Dermis microvascular lymphatic vessel endothelial cell (primary cell): ENCODE measurements at regions not wholly inside any gene's neighbourhood (a gene's known extent, or its start where the extent isn't known, plus 50 kb on each side); places are given as distances from the start of the nearest gene placed in this dataset.

Experiments used
- DNase-seq, 2 donors: peaks; one replicate each; pipeline versions ENCODE4 v3.0.0 to v3.0.0-alpha.2; 2010; ENCODE audit warnings: low read depth in 2 of 2

DNA sequence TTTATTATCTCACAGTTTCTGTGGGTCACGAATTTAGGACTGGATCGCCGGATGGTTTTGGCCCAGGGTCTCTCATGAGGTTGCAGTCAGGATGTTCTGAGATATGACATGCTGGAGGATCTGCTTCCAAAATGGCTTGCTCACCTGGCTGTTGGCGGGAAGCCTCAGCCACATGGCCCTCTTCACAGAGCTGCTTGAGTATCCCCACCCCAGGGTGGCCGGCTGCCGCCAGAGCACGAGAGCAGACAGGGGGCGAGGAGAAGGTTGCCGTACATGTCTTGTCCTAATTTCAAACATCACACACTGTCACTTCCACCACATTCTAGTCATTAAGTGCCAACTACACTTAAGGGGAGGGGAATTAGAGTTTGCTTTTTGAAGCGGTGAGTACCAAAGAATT lies 365.8 kb downstream of the FGFR2 start:
- no peak for DNase-seq

- DNase-seq: no peak
Measured at GRCh38 chr10:121235692-121236091, 362.6 kb downstream of the FGFR2 start.

DNA sequence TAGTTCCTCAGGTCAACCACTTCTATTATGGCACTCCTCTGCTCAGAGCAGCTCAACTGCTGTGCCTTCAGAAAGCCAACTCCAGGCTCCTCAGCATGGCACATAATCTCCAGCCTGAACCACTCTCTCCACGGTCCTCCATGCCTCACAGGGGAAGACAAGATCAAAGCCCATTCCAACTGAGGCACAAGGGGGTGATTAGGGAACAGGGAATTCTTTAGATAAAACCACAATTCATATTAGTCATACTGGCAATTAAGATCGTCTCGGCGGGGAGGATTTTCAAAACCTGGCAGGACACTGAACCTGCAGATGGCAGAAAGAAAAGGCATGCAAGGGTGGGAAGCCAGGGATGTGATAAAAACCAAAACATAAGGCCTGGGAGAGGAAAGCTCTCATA lies 361.6 kb downstream of the FGFR2 start:
- DNase-seq: no peak

DNA sequence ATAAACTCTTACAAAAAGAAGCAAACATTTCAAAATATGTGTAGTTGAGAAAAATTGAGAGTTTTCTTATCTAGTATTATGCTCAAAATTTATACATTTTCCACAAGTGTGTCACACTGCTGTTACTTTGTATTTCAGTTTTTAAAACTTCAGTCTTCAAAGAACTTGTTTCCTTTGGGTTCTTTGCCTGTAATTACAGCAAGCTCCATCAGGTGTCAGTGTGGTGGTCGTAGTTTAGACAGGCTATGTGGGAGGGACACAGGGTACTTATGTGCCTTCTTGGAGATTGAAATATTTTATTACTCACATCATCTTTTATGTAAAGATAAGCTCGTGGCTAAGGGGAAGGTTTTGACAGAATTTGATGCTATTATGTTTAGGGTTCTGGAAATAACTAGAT lies 360.5 kb downstream of the FGFR2 start:
- no peak for DNase-seq

- no peak for DNase-seq
Measured at GRCh38 chr10:121240011-121240410, 358.2 kb downstream of the FGFR2 start.

DNA sequence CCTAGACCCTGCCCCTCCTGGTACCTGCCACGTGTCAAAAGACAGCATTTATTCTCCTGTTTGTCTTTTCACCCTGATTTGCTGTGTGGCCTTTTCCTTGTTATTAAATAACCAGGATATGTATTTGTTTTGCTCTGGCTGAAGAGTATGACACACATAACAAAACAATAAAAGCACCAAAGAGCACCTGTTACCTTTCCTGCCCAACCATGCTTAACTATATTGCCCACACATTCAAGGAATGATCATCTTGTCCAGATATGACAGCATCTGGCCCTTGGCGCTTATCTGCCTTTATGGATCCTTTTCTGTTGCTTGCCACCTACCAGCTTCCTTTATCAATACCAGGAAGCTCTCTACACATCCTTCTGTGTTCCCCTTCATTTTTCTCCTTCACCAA lies 357.7 kb downstream of the FGFR2 start:
- DNase-seq: no peak

DNA sequence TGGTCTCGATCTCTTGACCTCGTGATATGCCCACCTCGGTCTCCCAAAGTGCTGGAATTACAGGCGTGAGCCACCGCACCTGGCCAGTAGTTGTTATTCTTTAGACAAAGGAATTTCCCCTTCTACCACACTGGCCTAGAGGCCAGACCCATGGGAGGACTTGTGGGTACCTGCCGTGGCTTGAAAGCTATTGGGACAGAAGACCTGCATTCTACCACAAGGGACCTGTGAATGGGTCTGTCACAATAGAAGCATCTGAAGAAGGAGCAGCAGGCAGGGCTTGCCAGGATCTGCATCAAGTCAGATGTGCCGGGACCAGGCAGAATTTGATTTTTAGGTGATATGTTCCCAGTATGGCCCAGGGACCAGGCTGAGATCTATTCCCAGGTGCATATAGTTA lies 356.9 kb downstream of the FGFR2 start:
- no peak for DNase-seq

DNA sequence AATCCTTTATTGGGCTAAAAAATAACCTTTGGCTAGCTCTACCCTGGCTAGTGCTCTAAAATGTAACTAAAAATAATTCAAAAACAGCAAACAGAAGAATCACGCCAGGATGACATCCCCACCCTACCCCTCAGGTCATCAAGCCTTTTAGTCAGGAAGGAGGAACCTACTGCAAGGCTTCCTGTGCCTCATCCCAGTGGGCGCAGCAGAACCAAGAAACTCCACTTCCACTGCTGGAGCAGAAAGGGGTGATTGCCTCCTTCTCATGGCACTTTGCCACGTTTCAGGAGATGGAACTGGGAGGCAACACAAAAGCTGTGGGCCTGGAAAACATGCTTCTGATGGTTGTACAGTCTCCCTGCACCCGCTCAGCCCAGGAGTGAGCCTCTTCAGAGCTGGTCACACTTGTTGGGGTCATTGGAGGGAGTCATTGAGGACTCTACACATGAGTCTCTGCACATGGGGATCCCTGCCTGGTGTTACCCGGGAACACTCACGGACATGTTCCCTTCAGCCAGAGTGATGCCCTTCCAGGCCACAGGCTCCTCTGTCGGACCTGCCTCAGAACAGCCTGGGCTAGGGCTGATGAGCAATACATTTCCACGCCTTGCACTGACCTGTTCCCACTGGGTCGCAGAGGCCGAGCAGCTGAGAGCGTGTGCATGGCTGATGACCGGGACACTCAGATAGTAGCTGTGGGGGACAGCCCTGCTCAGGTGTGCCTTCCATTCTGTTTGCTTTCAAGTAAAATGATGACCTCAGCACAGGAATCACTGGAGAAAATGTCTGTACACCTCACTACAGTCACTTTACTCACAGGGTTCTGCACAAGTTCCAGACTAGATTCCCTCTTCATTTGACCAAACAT lies 355.3 kb downstream of the FGFR2 start:
- DNase-seq: no peak

DNA sequence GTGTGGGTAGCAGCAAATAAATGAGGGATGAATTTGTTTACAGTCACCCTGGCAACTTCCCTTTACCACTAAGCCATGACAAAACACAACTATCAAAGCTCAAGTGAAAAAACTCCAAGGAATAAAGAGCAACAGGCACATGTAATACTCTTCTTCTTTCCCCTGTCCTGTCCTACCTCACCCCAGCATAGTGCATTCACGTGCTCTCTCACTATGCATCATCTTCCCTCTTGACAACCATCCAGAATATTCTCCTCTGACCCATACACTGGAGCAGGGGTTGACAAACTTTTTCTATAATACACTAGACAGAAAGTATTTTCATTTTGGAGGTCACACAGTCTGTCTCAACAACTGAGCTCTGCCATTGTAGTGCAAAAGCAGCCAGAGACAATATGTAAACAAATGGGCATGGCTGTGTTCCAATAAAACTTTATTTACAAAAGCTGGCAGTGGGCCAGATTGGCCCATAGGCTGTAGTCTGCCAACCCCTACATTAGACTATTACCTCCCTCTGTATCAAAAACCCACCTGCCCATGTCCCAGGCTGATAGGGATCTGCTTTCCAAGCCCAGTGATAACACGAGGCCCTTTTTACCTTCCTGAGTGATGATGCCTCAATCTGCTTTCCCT lies 354.5 kb downstream of the FGFR2 start:
- DNase-seq: no peak

GRCh38 chr10:121244818-121245217 lies 353.4 kb downstream of the FGFR2 start:
- DNase-seq: no peak

DNA sequence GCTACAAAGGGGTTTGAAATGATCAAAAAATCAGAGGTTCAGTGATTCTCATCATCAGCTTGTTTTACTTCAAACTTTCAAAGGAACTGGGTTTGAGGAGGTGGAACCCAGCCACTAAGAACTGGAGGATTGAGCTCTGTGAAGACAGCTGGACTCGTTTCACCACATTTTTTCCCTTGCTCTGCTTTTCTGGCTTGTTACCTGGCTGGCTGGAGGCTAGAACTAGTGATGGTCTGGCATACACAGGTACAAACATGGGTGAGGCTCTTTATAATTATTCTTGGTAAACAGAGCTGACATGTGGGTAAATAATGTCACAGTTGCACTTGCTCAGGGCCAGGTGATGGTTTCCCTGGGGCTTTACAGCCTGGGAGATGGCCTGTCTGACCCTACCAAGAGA lies 352.5 kb downstream of the FGFR2 start:
- no peak for DNase-seq

DNA sequence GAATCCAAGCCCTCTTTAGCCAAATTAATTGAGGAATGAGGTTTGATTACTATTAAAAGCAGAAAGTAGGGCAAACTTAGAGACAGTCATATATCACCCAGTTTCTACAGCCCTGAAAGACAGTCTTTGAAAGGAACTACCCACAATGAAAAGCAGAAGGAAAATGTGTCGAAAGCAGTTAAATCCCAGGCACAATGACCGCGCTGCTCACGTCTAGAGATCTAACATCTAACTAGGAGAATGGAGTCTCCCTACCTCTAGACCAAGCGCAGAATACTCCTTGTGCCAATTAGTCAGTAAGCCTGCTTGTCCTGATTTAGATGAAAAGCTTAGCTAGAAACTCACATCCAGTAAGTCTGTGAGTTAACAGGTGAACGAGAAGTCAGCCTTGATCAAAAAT lies 350.0 kb downstream of the FGFR2 start:
- no peak for DNase-seq

DNA sequence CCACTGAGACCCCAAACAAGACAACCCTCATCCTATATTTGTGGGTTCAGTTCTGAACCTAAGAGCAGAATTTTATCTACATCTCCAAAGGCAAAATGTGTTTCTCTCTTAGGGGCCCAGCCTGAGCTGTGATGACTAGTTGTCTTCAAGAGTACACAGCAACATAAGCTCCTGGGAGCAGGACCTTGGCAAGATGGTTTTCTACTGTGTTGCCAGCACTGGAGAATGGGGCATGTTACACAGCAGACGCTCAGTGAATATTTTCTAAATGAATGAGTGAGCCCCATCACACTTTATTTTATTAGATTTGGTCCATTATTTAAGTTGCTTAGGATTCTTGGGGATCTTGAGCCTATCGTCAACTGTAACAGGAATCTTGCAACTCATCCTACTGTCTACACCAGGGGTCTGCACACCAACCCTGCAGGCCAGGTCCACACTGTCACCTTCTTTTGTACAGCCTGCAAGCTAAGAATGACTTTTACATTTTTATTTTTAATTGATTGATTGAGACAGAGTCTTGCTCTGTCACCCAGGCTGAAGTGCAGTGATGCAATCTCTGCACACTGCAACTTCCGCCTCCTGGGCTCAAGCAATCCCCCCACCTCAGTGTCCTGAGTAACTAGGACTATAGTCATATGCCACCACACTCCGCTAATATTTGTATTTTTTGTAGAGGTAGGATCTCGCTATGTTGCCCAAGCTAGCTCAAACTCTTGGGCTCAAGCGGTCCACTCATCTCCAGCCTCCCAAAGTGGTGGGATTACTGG lies 347.1 kb downstream of the FGFR2 start:
- no peak for DNase-seq

GRCh38 chr10:121252756-121253155 lies 345.5 kb downstream of the FGFR2 start:
- DNase-seq: no peak

GRCh38 chr10:121260377-121260776 lies 337.9 kb downstream of the FGFR2 start:
- no peak for DNase-seq

DNA sequence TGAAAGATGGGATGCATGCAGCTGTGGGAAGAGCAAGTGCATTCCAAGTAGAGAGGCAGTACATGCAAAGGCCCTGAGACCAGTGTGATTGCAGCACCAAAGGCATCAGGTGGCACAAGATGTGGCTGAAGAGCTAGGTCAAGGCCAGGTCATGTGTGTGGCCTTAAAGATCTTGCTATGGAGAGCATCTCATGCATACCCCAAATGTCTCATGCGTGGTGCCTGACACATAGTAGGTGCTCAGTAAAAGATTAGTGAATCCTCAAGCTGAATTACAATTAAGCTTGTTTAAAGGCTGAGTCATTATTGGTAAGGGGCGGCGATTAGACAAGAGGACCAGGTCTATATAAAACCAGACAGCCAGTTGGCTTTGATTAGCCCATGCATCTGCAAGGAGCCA lies 336.6 kb downstream of the FGFR2 start:
- DNase-seq: no peak

DNA sequence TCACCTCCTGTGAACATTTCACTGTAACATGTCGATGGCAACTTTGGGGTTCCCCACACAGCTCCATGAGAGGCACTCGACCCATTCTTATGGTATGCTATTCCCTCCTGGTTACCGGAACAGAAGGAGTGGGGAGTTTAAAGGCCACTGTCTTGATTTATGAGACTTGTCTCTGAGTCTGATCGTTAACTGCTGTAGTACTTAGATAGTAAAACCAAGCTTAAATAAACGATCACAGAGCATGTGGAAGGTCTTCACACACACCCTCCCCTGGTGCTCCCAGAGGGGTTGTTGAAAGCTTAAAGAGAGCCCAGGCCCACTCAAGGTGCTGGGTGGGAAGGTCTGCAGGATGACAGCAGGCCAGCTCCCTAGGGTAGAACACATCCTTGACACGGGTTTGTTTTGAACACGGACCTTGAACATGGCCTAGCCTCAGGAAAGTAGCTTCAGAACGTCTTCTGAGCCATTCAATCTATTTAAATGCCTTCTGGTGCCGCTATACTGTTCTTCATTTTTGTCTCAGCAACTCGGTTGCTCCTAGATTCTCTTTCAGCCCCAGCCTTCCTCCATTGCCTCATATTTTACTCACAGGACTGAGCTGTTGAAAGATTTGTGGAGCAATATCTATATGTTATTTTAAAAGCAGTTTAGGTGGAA lies 335.3 kb downstream of the FGFR2 start:
- no peak for DNase-seq

DNA sequence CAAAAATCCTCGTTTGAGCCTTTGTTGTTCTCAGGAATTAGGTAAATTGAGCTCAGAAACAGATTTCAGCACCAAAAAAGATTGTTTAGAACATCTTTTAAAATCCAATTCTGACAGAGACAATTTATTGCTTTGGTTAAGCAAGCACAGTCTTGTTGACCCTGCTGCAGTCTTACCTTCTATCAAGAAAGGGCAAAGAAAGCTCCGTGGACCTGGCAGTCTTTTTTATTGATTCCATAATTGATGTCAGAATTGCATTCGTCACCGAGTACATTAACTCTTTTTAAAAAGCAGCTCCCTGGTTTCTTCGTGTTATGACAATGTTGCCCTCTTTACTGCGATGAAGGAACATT lies 334.8 kb downstream of the FGFR2 start:
- DNase-seq: no peak

GRCh38 chr10:121265360-121266123 lies 332.7 kb downstream of the FGFR2 start:
- no peak for DNase-seq

DNA sequence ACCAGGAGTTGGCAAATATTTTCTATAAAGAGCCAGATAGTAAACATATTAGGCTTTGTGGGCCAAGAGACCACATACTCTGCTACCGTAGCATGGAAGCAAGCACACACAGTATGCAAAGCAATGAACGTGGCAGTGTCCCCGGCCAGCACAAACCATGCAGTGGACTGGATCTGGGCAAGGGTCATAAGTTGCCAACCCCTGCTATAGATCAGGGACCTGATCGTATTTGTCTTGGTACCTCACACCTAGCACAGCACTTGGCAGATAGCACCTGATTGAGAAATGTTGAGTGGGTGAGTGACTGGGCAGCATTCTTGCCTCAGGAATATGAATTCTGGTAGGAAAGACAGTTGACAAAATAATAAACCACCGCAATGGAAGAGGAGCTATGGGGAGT lies 331.9 kb downstream of the FGFR2 start:
- DNase-seq: no peak

DNA sequence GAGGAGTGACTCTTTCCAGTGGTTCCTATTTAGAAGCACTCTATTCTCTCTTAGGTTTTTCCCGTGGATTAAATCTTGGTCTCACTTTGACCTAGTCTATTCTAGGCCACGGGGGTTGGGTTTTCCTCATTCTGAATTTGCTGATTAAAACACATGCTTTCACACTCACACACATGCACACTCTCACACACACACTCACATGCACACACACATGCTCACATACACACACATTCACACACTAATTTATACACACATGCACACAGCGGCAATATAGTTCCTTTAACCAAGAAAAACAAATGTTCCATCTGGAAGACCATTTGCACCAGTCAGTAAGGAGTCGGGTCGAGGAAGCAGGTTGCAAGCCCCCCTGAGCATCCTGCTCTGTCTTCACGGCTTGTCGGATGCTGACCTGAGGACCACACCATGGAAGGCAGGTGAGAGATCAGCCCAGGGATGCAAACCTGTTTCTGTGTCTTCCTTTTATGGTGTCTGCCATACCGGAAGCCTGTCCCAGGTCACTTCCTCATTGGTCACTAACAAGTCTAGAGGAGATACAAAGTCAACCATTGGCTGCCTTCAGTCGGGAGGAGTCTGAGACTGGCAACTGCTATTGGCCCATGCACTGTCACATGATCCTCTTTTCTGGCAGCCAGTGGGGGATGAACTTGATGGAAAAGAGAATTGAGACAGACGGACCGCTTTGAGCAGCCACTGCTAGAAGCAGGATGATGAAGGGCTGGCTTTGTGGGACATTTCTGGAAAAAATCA lies 330.8 kb downstream of the FGFR2 start:
- no peak for DNase-seq
